ENCODE measurements at regions not wholly inside any gene's neighbourhood (a gene's known extent, or its start where the extent isn't known, plus 50 kb on each side); places are given as distances from the start of the nearest gene placed in this dataset.
"Not testable (repeated sequence)": the region's sequence is repeated elsewhere in the genome, so short reads cannot be mapped to it uniquely, and the experiment has no call there.

GRCh38 chr18:79603321-79604204 lies 76.0 kb upstream of the CTDP1 start:
- TF ChIP-seq, protein P1, sequence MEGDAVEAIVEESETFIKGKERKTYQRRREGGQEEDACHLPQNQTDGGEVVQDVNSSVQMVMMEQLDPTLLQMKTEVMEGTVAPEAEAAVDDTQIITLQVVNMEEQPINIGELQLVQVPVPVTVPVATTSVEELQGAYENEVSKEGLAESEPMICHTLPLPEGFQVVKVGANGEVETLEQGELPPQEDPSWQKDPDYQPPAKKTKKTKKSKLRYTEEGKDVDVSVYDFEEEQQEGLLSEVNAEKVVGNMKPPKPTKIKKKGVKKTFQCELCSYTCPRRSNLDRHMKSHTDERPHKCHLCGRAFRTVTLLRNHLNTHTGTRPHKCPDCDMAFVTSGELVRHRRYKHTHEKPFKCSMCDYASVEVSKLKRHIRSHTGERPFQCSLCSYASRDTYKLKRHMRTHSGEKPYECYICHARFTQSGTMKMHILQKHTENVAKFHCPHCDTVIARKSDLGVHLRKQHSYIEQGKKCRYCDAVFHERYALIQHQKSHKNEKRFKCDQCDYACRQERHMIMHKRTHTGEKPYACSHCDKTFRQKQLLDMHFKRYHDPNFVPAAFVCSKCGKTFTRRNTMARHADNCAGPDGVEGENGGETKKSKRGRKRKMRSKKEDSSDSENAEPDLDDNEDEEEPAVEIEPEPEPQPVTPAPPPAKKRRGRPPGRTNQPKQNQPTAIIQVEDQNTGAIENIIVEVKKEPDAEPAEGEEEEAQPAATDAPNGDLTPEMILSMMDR (IDR thresholded peaks at IDR 0.05; ENCODE audit: extremely low read depth, missing control alignments) = no peak
- DNase-seq (ENCODE audit: low spot score) = no peak

- no peak for DNase-seq (ENCODE audit: low spot score)
Observed at GRCh38 chr18:79604205-79604912, 75.2 kb upstream of the CTDP1 start.

GRCh38 chr18:79604913-79605880 lies 74.4 kb upstream of the CTDP1 start:
- TF ChIP-seq, protein P1 (IDR thresholded peaks at IDR 0.05; ENCODE audit: extremely low read depth, missing control alignments) = no peak

More at GRCh38 chr18:79604205-79604912, 75.2 kb upstream of the CTDP1 start:
- TF ChIP-seq, protein P1 (IDR thresholded peaks at IDR 0.05; ENCODE audit: extremely low read depth, missing control alignments) = no peak

DNA sequence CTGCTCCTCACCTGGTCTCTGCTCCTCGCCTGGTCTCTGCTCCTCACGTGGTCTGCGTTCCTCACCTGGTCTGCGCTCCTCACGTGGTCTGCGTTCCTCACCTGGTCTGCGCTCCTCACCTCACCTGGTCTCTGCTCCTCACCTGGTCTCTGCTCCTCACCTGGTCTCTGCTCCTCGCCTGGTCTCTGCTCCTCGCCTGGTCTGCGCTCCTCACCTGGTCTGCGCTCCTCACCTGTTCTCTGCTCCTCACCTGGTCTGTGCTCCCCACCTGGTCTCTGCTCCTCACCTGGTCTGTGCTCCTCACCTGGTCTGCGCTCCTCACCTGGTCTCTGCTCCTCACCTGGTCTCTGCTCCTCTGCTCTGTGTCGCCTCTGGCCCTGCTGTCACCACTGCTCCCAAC lies 73.5 kb upstream of the CTDP1 start:
- DNase-seq (ENCODE audit: low spot score) = not testable (repeated sequence)

More at GRCh38 chr18:79604913-79605880, 74.4 kb upstream of the CTDP1 start:
- no peak for DNase-seq (ENCODE audit: low spot score)

DNA sequence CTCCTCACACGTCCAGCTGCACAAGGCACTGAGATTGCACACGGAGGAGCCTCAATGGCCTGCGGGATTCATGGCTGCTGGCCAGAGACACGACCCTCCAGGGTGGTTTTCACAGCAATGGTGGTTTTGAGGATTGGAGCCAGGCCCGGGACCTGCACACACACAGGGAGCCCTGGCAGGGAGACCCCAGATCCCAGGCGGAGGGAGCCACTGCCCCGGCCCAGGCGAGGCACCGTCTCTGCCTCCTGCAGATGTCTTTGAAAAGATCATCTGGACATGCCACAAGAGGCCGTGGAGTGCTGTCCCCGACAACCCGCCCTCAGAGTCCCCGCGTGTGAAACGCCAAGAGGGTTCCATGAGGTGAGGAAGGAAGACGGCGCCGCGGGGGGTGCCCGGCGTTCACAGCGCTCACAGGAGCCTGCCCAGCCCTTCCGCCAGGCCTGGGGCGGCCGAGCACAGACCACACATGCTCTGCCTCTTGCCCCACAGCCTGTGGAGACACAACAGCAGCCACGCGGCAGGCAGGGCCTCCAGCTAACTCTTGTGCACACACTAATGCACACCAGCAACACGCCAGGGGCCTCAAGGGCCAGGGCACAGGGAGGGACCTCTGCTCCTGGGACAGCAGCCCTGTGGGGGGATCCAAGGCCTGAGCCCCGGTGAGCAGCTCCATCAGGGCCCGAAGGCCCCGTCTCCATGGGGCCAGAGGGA lies 72.8 kb upstream of the CTDP1 start:
- TF ChIP-seq, protein P1 (IDR thresholded peaks at IDR 0.05; ENCODE audit: extremely low read depth, missing control alignments) = no peak

GRCh38 chr18:79607361-79607952 lies 72.1 kb upstream of the CTDP1 start:
- TF ChIP-seq, protein P1 (IDR thresholded peaks at IDR 0.05; ENCODE audit: extremely low read depth, missing control alignments) = no peak

More for the DNA sequence above, 72.8 kb upstream of the CTDP1 start:
- DNase-seq (ENCODE audit: low spot score) = no peak

More at GRCh38 chr18:79607361-79607952, 72.1 kb upstream of the CTDP1 start:
- DNase-seq (ENCODE audit: low spot score) = no peak

All from GM20000 (cell line).